Keratinocyte (primary cell): ENCODE measurements at regions not wholly inside any gene's neighbourhood (a gene's known extent, or its start where the extent isn't known, plus 50 kb on each side); places are given as distances from the start of the nearest gene placed in this dataset.

Source experiments
- EZH2 ChIP-seq: IDR thresholded peaks from one replicate; pipeline ENCODE4 v1.6.1; 2012; ENCODE audit warnings: inconsistent platforms, mild to moderate bottlenecking, low read length, moderate library complexity
- TF ChIP-seq, protein P1 (sequence below), 3 experiments: IDR thresholded peaks in 1 of 3; conservative IDR thresholded peaks in 1 of 3; optimal IDR thresholded peaks in 1 of 3; 2 replicates in 2 of 3; 3 replicates in 1 of 3; pipeline versions ENCODE3 to v1.5.1; 2011; ENCODE audit warnings: low read length in 3 of 3, mild to moderate bottlenecking in 3 of 3, moderate library complexity in 2 of 3, control low read depth in 1 of 3, inconsistent platforms in 1 of 3; ENCODE audit not compliant: insufficient read depth in 2 of 3; ENCODE audit errors: extremely low read depth in 1 of 3

DNA sequence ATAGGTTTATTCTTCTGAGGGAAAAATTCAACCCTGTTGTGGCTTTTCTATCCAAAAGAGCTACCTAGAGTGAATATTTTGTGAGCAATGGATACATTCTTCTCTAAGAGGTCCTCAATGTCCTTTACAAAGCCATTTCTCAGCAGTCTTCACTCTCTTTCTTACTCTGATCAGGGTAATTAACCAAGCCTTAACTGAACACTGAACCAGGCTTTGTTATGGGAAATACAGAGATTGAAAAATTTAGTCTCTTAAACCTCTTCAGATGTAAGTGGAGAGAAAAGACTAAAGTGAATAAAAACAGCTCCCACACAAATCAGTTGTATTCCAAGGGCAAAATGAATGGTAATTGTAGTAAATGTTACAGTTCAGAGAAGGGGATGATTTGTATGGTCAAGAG lies 64.0 kb upstream of the XIST start:
- TF ChIP-seq, protein P1, sequence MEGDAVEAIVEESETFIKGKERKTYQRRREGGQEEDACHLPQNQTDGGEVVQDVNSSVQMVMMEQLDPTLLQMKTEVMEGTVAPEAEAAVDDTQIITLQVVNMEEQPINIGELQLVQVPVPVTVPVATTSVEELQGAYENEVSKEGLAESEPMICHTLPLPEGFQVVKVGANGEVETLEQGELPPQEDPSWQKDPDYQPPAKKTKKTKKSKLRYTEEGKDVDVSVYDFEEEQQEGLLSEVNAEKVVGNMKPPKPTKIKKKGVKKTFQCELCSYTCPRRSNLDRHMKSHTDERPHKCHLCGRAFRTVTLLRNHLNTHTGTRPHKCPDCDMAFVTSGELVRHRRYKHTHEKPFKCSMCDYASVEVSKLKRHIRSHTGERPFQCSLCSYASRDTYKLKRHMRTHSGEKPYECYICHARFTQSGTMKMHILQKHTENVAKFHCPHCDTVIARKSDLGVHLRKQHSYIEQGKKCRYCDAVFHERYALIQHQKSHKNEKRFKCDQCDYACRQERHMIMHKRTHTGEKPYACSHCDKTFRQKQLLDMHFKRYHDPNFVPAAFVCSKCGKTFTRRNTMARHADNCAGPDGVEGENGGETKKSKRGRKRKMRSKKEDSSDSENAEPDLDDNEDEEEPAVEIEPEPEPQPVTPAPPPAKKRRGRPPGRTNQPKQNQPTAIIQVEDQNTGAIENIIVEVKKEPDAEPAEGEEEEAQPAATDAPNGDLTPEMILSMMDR (optimal IDR thresholded peaks at IDR 0.05 in 1 of 3, IDR thresholded peaks at IDR 0.05 in 1 of 3, conservative IDR thresholded peaks at IDR 0.05 in 1 of 3; ENCODE audit: extremely low read depth in 1 of 3, insufficient read depth in 2 of 3, low read length in 3 of 3), result no peak
- no peak for TF ChIP-seq EZH2
